H7 (cell line): ENCODE measurements at regions not wholly inside any gene's neighbourhood (a gene's known extent, or its start where the extent isn't known, plus 50 kb on each side); places are given as distances from the start of the nearest gene placed in this dataset.
A peak's percentile ranks its signal among the peaks of the same experiment; 100 is the strongest.

Experiments used
- DNase-seq: peaks from one replicate; pipeline ENCODE4 v3.0.0; 2012
- H3K27me3 ChIP-seq: 2 replicates; pipeline ENCODE4 v1.6.0; 2011; ENCODE audit warnings: mild to moderate bottlenecking, low read length; ENCODE audit not compliant: control insufficient read depth, insufficient read depth
- H3K36me3 ChIP-seq: replicated peaks from 2 replicates; pipeline ENCODE4 v1.5.1; 2011; ENCODE audit warnings: low read length; ENCODE audit not compliant: control insufficient read depth, insufficient read depth
- H3K4me3 ChIP-seq: 2 replicates; pipeline ENCODE4 v1.5.1; 2011; ENCODE audit warnings: low read depth, mild to moderate bottlenecking, control low read depth, low read length, moderate library complexity; ENCODE audit not compliant: insufficient read depth

GRCh38 chr3:118734664-118735063 lies 300.0 kb downstream of the IGSF11 start:
- Histone ChIP-seq H3K36me3 (no peaks in the 10 kb centered on the region), H3K27me3 (no peaks in the 10 kb centered on the region), H3K4me3 (no peak overlapping the region)
- no peak for DNase-seq

- no peaks in the 10 kb centered on the region for H3K36me3 ChIP-seq
- no peak overlapping the region for H3K4me3 ChIP-seq
- DNase-seq, result no peak
- no peaks in the 10 kb centered on the region for H3K27me3 ChIP-seq
These were observed 298.5 kb downstream of the IGSF11 start for GRCh38 chr3:118736107-118736506.

- H3K27me3 ChIP-seq, result no peaks in the 10 kb centered on the region
- no peak for DNase-seq
- H3K36me3 ChIP-seq, result no peaks in the 10 kb centered on the region
These were observed 293.8 kb downstream of the IGSF11 start for GRCh38 chr3:118740722-118741290.

GRCh38 chr3:118742760-118743159 lies 291.9 kb downstream of the IGSF11 start:
- Histone ChIP-seq H3K36me3 (no peaks in the 10 kb centered on the region), H3K4me3 (no peak overlapping the region), H3K27me3 (no peaks in the 10 kb centered on the region)
- DNase-seq, result no peak

More at GRCh38 chr3:118740722-118741290, 293.8 kb downstream of the IGSF11 start:
- H3K4me3 ChIP-seq, result no peak overlapping the region

GRCh38 chr3:118744186-118744585 lies 290.5 kb downstream of the IGSF11 start:
- H3K27me3 ChIP-seq, result no peaks in the 10 kb centered on the region
- DNase-seq, result no peak
- no peak overlapping the region for H3K4me3 ChIP-seq

GRCh38 chr3:118754406-118755252 lies 280.0 kb downstream of the IGSF11 start:
- DNase-seq, result no peak
- H3K27me3 ChIP-seq, result no peaks in the 10 kb centered on the region
- no peak overlapping the region for H3K4me3 ChIP-seq
- H3K36me3 ChIP-seq, result no peaks in the 10 kb centered on the region

More at GRCh38 chr3:118744186-118744585, 290.5 kb downstream of the IGSF11 start:
- no peaks in the 10 kb centered on the region for H3K36me3 ChIP-seq

- no peaks in the 10 kb centered on the region for H3K27me3 ChIP-seq
- no peak for DNase-seq
- no peak overlapping the region for H3K4me3 ChIP-seq
These were observed 279.3 kb downstream of the IGSF11 start for GRCh38 chr3:118755253-118755801.

GRCh38 chr3:118760585-118761290 lies 273.9 kb downstream of the IGSF11 start:
- H3K36me3 ChIP-seq, result no peaks in the 10 kb centered on the region
- H3K4me3 ChIP-seq, result no peak overlapping the region
- H3K27me3 ChIP-seq, result no peaks in the 10 kb centered on the region
- peak; percentile 46 for DNase-seq

More at GRCh38 chr3:118755253-118755801, 279.3 kb downstream of the IGSF11 start:
- no peaks in the 10 kb centered on the region for H3K36me3 ChIP-seq

GRCh38 chr3:118761291-118761606 lies 273.4 kb downstream of the IGSF11 start:
- H3K27me3 ChIP-seq, result no peaks in the 10 kb centered on the region
- H3K4me3 ChIP-seq, result no peak overlapping the region
- no peaks in the 10 kb centered on the region for H3K36me3 ChIP-seq
- DNase-seq, result no peak

GRCh38 chr3:118765636-118766305 lies 268.9 kb downstream of the IGSF11 start:
- Histone ChIP-seq H3K27me3 (no peaks in the 10 kb centered on the region), H3K36me3 (no peaks in the 10 kb centered on the region), H3K4me3 (no peak overlapping the region)
- DNase-seq, result no peak

- no peak for DNase-seq
- Histone ChIP-seq H3K27me3 (no peaks in the 10 kb centered on the region), H3K36me3 (no peaks in the 10 kb centered on the region), H3K4me3 (no peak overlapping the region)
These were observed 268.4 kb downstream of the IGSF11 start for GRCh38 chr3:118766306-118766669.

GRCh38 chr3:118772036-118772435 lies 262.6 kb downstream of the IGSF11 start:
- DNase-seq, result no peak
- no peaks in the 10 kb centered on the region for H3K27me3 ChIP-seq
- no peaks in the 10 kb centered on the region for H3K36me3 ChIP-seq
- no peak overlapping the region for H3K4me3 ChIP-seq

GRCh38 chr3:118772547-118773011 lies 262.1 kb downstream of the IGSF11 start:
- DNase-seq, result peak; percentile 4

GRCh38 chr3:118775021-118775420 lies 259.6 kb downstream of the IGSF11 start:
- H3K27me3 ChIP-seq, result no peaks in the 10 kb centered on the region
- no peak overlapping the region for H3K4me3 ChIP-seq
- DNase-seq, result no peak
- no peaks in the 10 kb centered on the region for H3K36me3 ChIP-seq

More at GRCh38 chr3:118772547-118773011, 262.1 kb downstream of the IGSF11 start:
- no peak overlapping the region for H3K4me3 ChIP-seq
- H3K27me3 ChIP-seq, result no peaks in the 10 kb centered on the region
- no peaks in the 10 kb centered on the region for H3K36me3 ChIP-seq
